Anterior cingulate cortex (tissue), 58 donors: ENCODE measurements at regions not wholly inside any gene's neighbourhood (a gene's known extent, or its start where the extent isn't known, plus 50 kb on each side); places are given as distances from the start of the nearest gene placed in this dataset.
"Not testable (repeated sequence)": the region's sequence is repeated elsewhere in the genome, so short reads cannot be mapped to it uniquely, and the experiment has no call there.

Source experiments
- DNase-seq, 58 donors: peaks; one replicate each; lab custom pipeline; 2025; lab: John Stamatoyannopoulos, UW

GRCh38 chr1:234816186-234816851 lies 206.3 kb upstream of the IRF2BP2 start:
- DNase-seq = peak in 50 of 58 donors; percentile 9 to 82 (median 43)

- not testable (repeated sequence) for DNase-seq
Observed at GRCh38 chr1:234815295-234815815, 205.4 kb upstream of the IRF2BP2 start.

- not testable (repeated sequence) for DNase-seq
Observed at GRCh38 chr1:234814235-234814634, 204.3 kb upstream of the IRF2BP2 start.

- DNase-seq = peak in 5 of 58 donors; percentile 5 to 54 (median 11)
Observed at GRCh38 chr1:234811824-234812223, 201.8 kb upstream of the IRF2BP2 start.

GRCh38 chr1:234810726-234811125 lies 200.7 kb upstream of the IRF2BP2 start:
- not testable (repeated sequence) for DNase-seq

- not testable (repeated sequence) for DNase-seq
Observed at GRCh38 chr1:234809854-234810245, 199.9 kb upstream of the IRF2BP2 start.

GRCh38 chr1:234808943-234809853 lies 199.2 kb upstream of the IRF2BP2 start:
- peak in 2 of 58 donors; percentile 11 to 21 for DNase-seq

GRCh38 chr1:234808459-234808858 lies 198.5 kb upstream of the IRF2BP2 start:
- not testable (repeated sequence) for DNase-seq

GRCh38 chr1:234807705-234808104 lies 197.7 kb upstream of the IRF2BP2 start:
- not testable (repeated sequence) for DNase-seq

- not testable (repeated sequence) for DNase-seq
Observed at GRCh38 chr1:234802586-234802985, 192.6 kb upstream of the IRF2BP2 start.

- DNase-seq = not testable (repeated sequence)
Observed at GRCh38 chr1:234801636-234802035, 191.7 kb upstream of the IRF2BP2 start.

- not testable (repeated sequence) for DNase-seq
Observed at GRCh38 chr1:234801147-234801546, 191.2 kb upstream of the IRF2BP2 start.

- not testable (repeated sequence) for DNase-seq
Observed at GRCh38 chr1:234800563-234800962, 190.6 kb upstream of the IRF2BP2 start.

- DNase-seq = not testable (repeated sequence)
Observed at GRCh38 chr1:234799021-234799689, 189.2 kb upstream of the IRF2BP2 start.

- DNase-seq = not testable (repeated sequence)
Observed at GRCh38 chr1:234797216-234797615, 187.2 kb upstream of the IRF2BP2 start.

GRCh38 chr1:234796438-234796792 lies 186.4 kb upstream of the IRF2BP2 start:
- DNase-seq = not testable (repeated sequence)

GRCh38 chr1:234795711-234796437 lies 185.9 kb upstream of the IRF2BP2 start:
- not testable (repeated sequence) for DNase-seq

GRCh38 chr1:234795007-234795406 lies 185.0 kb upstream of the IRF2BP2 start:
- DNase-seq = not testable (repeated sequence)

GRCh38 chr1:234794452-234794851 lies 184.5 kb upstream of the IRF2BP2 start:
- not testable (repeated sequence) for DNase-seq

- DNase-seq = not testable (repeated sequence)
Observed at GRCh38 chr1:234793924-234794323, 183.9 kb upstream of the IRF2BP2 start.
